ENCODE measurements at regions not wholly inside any gene's neighbourhood (a gene's known extent, or its start where the extent isn't known, plus 50 kb on each side); places are given as distances from the start of the nearest gene placed in this dataset.
"Not testable (repeated sequence)": the region's sequence is repeated elsewhere in the genome, so short reads cannot be mapped to it uniquely, and the experiment has no call there.

- no peaks in the 10 kb centered on the region for H3K9me3 ChIP-seq
- no peaks in the 10 kb centered on the region for H3K4me1 ChIP-seq
- H3K4me3 ChIP-seq (ENCODE audit: low read depth, low read length): no peak overlapping the region
- H3K27me3 ChIP-seq: no peaks in the 10 kb centered on the region
- TF ChIP-seq CTCF (IDR thresholded peaks at IDR 0.05; ENCODE audit: low read depth, low read length): no peak
- H3K36me3 ChIP-seq: no peaks in the 10 kb centered on the region
- DNase-seq: no peak
Observed at GRCh38 chr3:177803500-177803899, 606.2 kb upstream of the TBL1XR1 start.

- Histone ChIP-seq H3K9me3 (no peaks in the 10 kb centered on the region), H3K27me3 (no peaks in the 10 kb centered on the region), H3K4me3 (ENCODE audit: low read depth, low read length) (no peak overlapping the region), H3K36me3 (no peaks in the 10 kb centered on the region), H3K4me1 (no peaks in the 10 kb centered on the region)
- TF ChIP-seq CTCF (IDR thresholded peaks at IDR 0.05; ENCODE audit: low read depth, low read length): no peak
- no peak for DNase-seq
Observed at GRCh38 chr3:177804032-177804431, 606.8 kb upstream of the TBL1XR1 start.

GRCh38 chr3:177804646-177805045 is 607.4 kb upstream of the TBL1XR1 start:
- TF ChIP-seq CTCF (IDR thresholded peaks at IDR 0.05; ENCODE audit: low read depth, low read length): no peak
- Histone ChIP-seq H3K4me1 (no peaks in the 10 kb centered on the region), H3K27me3 (no peaks in the 10 kb centered on the region), H3K4me3 (ENCODE audit: low read depth, low read length) (no peak overlapping the region), H3K36me3 (no peaks in the 10 kb centered on the region), H3K9me3 (no peaks in the 10 kb centered on the region)
- DNase-seq: no peak

- no peak overlapping the region for H3K4me3 ChIP-seq (ENCODE audit: low read depth, low read length)
- H3K27me3 ChIP-seq: no peaks in the 10 kb centered on the region
- no peaks in the 10 kb centered on the region for H3K36me3 ChIP-seq
- peaks cover 10% of the 10 kb centered on the region for H3K4me1 ChIP-seq
- TF ChIP-seq CTCF (IDR thresholded peaks at IDR 0.05; ENCODE audit: low read depth, low read length): no peak
- no peak for DNase-seq
- no peaks in the 10 kb centered on the region for H3K9me3 ChIP-seq
Observed at GRCh38 chr3:177807150-177807875, 610.0 kb upstream of the TBL1XR1 start.

- H3K4me3 ChIP-seq (ENCODE audit: low read depth, low read length); H3K9me3 ChIP-seq; H3K27me3 ChIP-seq; H3K36me3 ChIP-seq; H3K4me1 ChIP-seq; DNase-seq: not testable (repeated sequence)
Observed at GRCh38 chr3:177808928-177809478, 611.7 kb upstream of the TBL1XR1 start.

- Histone ChIP-seq H3K4me3 (ENCODE audit: low read depth, low read length) (no peak overlapping the region), H3K4me1 (peaks cover 10% of the 10 kb centered on the region), H3K36me3 (no peaks in the 10 kb centered on the region), H3K9me3 (no peaks in the 10 kb centered on the region), H3K27me3 (no peaks in the 10 kb centered on the region)
- DNase-seq: no peak
- no peak for TF ChIP-seq CTCF (IDR thresholded peaks at IDR 0.05; ENCODE audit: low read depth, low read length)
Observed at GRCh38 chr3:177810162-177810623, 612.9 kb upstream of the TBL1XR1 start.

Data from BE2C (cell line).